Iris pigment epithelial cell (primary cell): ENCODE measurements at regions not wholly inside any gene's neighbourhood (a gene's known extent, or its start where the extent isn't known, plus 50 kb on each side); places are given as distances from the start of the nearest gene placed in this dataset.

ENCODE experiments used
- DNase-seq: peaks from one replicate; pipeline ENCODE4 v3.0.0-alpha.2; 2011; ENCODE audit warnings: low read depth

GRCh38 chr1:81435175-81435574, 365.6 kb upstream of the ADGRL2 start:
- DNase-seq = peak; percentile 3

GRCh38 chr1:81433676-81434075, 367.1 kb upstream of the ADGRL2 start:
- no peak for DNase-seq

GRCh38 chr1:81432654-81433109, 368.1 kb upstream of the ADGRL2 start:
- no peak for DNase-seq

- no peak for DNase-seq
Measured at GRCh38 chr1:81432059-81432458, 368.7 kb upstream of the ADGRL2 start.

GRCh38 chr1:81431624-81432000, 369.1 kb upstream of the ADGRL2 start:
- DNase-seq = no peak

- no peak for DNase-seq
Measured at GRCh38 chr1:81430955-81431623, 369.6 kb upstream of the ADGRL2 start.

- no peak for DNase-seq
Measured at GRCh38 chr1:81430236-81430938, 370.3 kb upstream of the ADGRL2 start.

- no peak for DNase-seq
Measured at GRCh38 chr1:81428998-81429397, 371.7 kb upstream of the ADGRL2 start.

GRCh38 chr1:81424816-81425215, 375.9 kb upstream of the ADGRL2 start:
- no peak for DNase-seq

- DNase-seq = no peak
Measured at GRCh38 chr1:81424061-81424460, 376.7 kb upstream of the ADGRL2 start.

- DNase-seq = no peak
Measured at GRCh38 chr1:81420760-81421159, 380.0 kb upstream of the ADGRL2 start.

- DNase-seq = peak; percentile 9
Measured at GRCh38 chr1:81414488-81415015, 386.2 kb upstream of the ADGRL2 start.

- DNase-seq = no peak
Measured at GRCh38 chr1:81412954-81413353, 387.8 kb upstream of the ADGRL2 start.

- DNase-seq = no peak
Measured at GRCh38 chr1:81410941-81411340, 389.8 kb upstream of the ADGRL2 start.

GRCh38 chr1:81410351-81410750, 390.4 kb upstream of the ADGRL2 start:
- DNase-seq = no peak

GRCh38 chr1:81409780-81410274, 390.9 kb upstream of the ADGRL2 start:
- no peak for DNase-seq

GRCh38 chr1:81409262-81409661, 391.5 kb upstream of the ADGRL2 start:
- no peak for DNase-seq

- no peak for DNase-seq
Measured at GRCh38 chr1:81408419-81408818, 392.3 kb upstream of the ADGRL2 start.

- no peak for DNase-seq
Measured at GRCh38 chr1:81407000-81407821, 393.5 kb upstream of the ADGRL2 start.

- no peak for DNase-seq
Measured at GRCh38 chr1:81406292-81406999, 394.3 kb upstream of the ADGRL2 start.

GRCh38 chr1:81398041-81398440, 402.7 kb upstream of the ADGRL2 start:
- no peak for DNase-seq
